GM10266 (cell line): ENCODE measurements at regions not wholly inside any gene's neighbourhood (a gene's known extent, or its start where the extent isn't known, plus 50 kb on each side); places are given as distances from the start of the nearest gene placed in this dataset.

Experiments used
- DNase-seq: peaks from one replicate; pipeline ENCODE4 v3.0.0; 2012; ENCODE audit errors: extremely low spot score
- CTCF ChIP-seq: IDR thresholded peaks from 2 replicates; pipeline ENCODE4 v1.5.1; 2012; ENCODE audit warnings: mild to moderate bottlenecking, low read depth; ENCODE audit not compliant: control insufficient read depth, insufficient read depth; ENCODE audit errors: missing control alignments

DNA sequence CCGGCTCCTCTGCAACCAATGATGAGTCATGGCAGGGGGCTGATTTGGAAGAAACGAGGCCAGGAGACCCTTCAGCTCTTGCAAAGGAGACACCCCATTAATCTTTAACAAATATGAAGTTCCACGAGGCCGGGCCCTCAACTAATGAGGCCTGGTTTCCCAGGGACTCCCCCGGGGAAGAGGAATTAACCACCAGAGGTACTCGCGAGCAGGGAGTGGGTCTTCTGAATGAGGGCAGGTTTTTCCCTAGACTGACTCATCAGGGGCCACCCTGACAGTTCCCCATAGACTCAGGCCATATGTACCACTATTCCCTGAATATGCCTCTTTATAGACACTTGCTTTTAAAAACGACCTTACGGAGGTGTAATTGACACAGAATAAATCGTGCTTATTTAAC lies 150.7 kb upstream of the LHX5 start:
- no peak for TF ChIP-seq CTCF
- DNase-seq = no peak

DNA sequence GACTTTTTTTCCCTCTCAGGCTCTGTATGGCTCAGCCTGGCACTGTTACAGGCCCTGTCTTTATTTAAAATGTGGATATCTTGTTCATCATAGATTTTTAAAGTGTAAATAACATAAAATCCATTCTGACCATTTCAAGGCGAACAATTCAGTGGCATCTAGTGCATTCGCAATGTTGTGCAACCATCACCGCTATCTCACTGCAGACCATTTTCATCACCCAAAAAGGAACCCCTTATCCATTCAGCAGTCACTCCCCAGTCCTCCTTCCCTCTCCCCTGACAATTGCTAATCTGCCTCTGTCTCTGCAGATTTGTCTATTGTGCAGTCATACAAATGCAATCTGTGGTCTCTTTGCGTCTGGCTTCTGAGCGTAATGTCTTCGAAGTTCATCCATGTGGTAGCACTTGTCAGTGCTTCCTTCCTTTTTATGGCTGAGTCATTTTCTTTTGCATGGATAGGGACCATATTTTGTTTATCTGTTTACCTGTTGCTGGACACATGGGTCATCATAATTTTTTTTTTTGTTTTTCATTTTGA lies 148.8 kb upstream of the LHX5 start:
- DNase-seq = no peak
- TF ChIP-seq CTCF = no peak

DNA sequence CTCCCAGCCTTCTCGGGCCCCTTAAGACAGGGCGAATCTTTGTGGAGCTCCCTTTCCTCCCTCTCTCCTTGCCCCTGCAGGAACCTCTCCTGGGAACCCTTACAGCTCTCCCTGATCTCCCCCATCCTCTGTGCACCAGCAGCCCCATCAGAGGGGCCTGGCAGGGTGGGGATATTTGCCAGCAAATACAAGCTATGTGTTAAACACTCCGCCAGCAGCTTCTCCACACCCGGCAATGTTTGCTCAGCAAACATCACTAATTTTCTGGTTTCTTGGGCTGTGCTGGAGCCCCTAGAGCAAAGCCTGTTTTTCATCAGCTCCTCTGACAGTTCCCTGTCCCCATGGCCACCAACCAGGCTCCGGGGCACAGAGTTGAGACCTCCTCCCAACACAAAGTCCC lies 147.5 kb upstream of the LHX5 start:
- TF ChIP-seq CTCF = no peak
- DNase-seq = no peak

GRCh38 chr12:113613414-113613813 lies 141.7 kb upstream of the LHX5 start:
- no peak for TF ChIP-seq CTCF
- no peak for DNase-seq

DNA sequence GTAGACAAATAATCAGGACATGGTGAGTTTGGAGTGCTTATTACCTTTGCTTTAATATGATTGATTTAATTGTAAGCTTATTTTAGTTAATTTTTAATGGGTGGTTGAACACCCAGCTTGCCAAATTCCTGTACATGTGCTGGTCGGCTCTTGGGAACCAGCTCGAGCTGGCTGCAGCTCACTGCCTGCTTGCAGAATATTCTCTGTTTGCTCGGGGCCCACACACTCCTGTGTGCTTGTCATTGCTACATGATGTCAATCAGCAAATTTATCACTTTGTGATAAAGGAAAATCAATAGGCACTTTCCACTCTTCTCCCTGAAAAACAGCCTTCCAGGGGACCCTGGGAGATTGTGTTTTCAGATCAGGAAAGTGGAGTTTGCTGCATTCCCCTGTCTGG lies 141.1 kb upstream of the LHX5 start:
- no peak for DNase-seq
- no peak for TF ChIP-seq CTCF

GRCh38 chr12:113612076-113612728 lies 140.5 kb upstream of the LHX5 start:
- no peak for DNase-seq
- TF ChIP-seq CTCF = no peak

- DNase-seq = no peak
- TF ChIP-seq CTCF = no peak
Measured at GRCh38 chr12:113611652-113612051, 140.0 kb upstream of the LHX5 start.
